H9 (cell line): ENCODE measurements at regions not wholly inside any gene's neighbourhood (a gene's known extent, or its start where the extent isn't known, plus 50 kb on each side); places are given as distances from the start of the nearest gene placed in this dataset.

Source experiments
- DNase-seq: peaks from one replicate; pipeline ENCODE4 v3.0.0-alpha.2; 2017
- H2AFZ ChIP-seq: one replicate; pipeline ENCODE4 v1.6.1; 2013; ENCODE audit warnings: mild to moderate bottlenecking, low read length, control low read depth, moderate library complexity
- H2AK5ac ChIP-seq: 2 replicates; pipeline ENCODE4 v1.6.1; 2013; ENCODE audit warnings: low read length, control low read depth, mixed read lengths; ENCODE audit not compliant: insufficient read length
- H2BK120ac ChIP-seq: one replicate; pipeline ENCODE4 v1.6.1; 2013; ENCODE audit warnings: low read depth, mild to moderate bottlenecking, low read length, control low read depth, inconsistent platforms; ENCODE audit not compliant: poor library complexity, severe bottlenecking
- H2BK12ac ChIP-seq: 2 replicates; pipeline ENCODE4 v1.6.1; 2013; ENCODE audit warnings: low read length, control low read depth, mixed read lengths, low read depth; ENCODE audit not compliant: insufficient read length
- H2BK15ac ChIP-seq: 2 replicates; pipeline ENCODE4 v1.6.1; 2013; ENCODE audit warnings: low read depth, low read length, control low read depth
- H2BK20ac ChIP-seq: one replicate; pipeline ENCODE4 v1.6.1; 2013; ENCODE audit warnings: low read depth, mild to moderate bottlenecking, low read length, control low read depth, inconsistent platforms; ENCODE audit not compliant: poor library complexity, severe bottlenecking
- H2BK5ac ChIP-seq: 2 replicates; pipeline ENCODE4 v1.6.1; 2013; ENCODE audit warnings: low read length, control low read depth, mixed read lengths; ENCODE audit not compliant: insufficient read length
- H3K14ac ChIP-seq: 2 replicates; pipeline ENCODE4 v1.6.1; 2013; ENCODE audit warnings: low read length, control low read depth; ENCODE audit not compliant: insufficient read depth
- H3K18ac ChIP-seq: 2 replicates; pipeline ENCODE4 v1.6.1; 2013; ENCODE audit warnings: low read depth, mild to moderate bottlenecking, mixed read lengths, low read length, control low read depth; ENCODE audit not compliant: insufficient read length
- H3K23ac ChIP-seq: 2 replicates; pipeline ENCODE4 v1.6.1; 2013; ENCODE audit warnings: low read length, control low read depth, mixed read lengths, low read depth; ENCODE audit not compliant: insufficient read length
- H3K23me2 ChIP-seq: 2 replicates; pipeline ENCODE4 v1.6.1; 2013; ENCODE audit warnings: low read depth, mild to moderate bottlenecking, mixed read lengths, low read length, control low read depth; ENCODE audit not compliant: insufficient read length, poor library complexity, severe bottlenecking
- H3K27ac ChIP-seq: 2 replicates; pipeline ENCODE4 v1.5.1; 2013; ENCODE audit warnings: low read length, control low read depth, mixed read lengths, low read depth; ENCODE audit not compliant: insufficient read length
- H3K27me3 ChIP-seq: 2 replicates; pipeline ENCODE4 v1.6.1; 2013; ENCODE audit warnings: low read length, control low read depth, inconsistent platforms; ENCODE audit not compliant: insufficient read depth
- H3K4ac ChIP-seq: 2 replicates; pipeline ENCODE4 v1.6.1; 2013; ENCODE audit warnings: low read depth, mild to moderate bottlenecking, control low read depth, inconsistent platforms, low read length, moderate library complexity
- H3K4me1 ChIP-seq: 2 replicates; pipeline ENCODE4 v1.6.1; 2013; ENCODE audit warnings: low read length, control low read depth, inconsistent platforms; ENCODE audit not compliant: insufficient read depth
- H3K4me2 ChIP-seq: 2 replicates; pipeline ENCODE4 v1.6.1; 2013; ENCODE audit warnings: low read length, control low read depth, mixed read lengths; ENCODE audit not compliant: insufficient read length, insufficient read depth
- H3K56ac ChIP-seq: 2 replicates; pipeline ENCODE4 v1.6.1; 2013; ENCODE audit warnings: low read depth, mild to moderate bottlenecking, mixed read lengths, low read length, control low read depth; ENCODE audit not compliant: insufficient read length
- H3K79me1 ChIP-seq: 2 replicates; pipeline ENCODE4 v1.6.1; 2013; ENCODE audit warnings: low read depth, mild to moderate bottlenecking, moderate library complexity, low read length, control low read depth, inconsistent platforms; ENCODE audit not compliant: insufficient read depth, poor library complexity, severe bottlenecking
- H3K79me2 ChIP-seq: 2 replicates; pipeline ENCODE4 v1.6.1; 2013; ENCODE audit warnings: low read length, control low read depth, inconsistent platforms; ENCODE audit not compliant: insufficient read depth
- H3K9ac ChIP-seq: 2 replicates; pipeline ENCODE4 v1.6.1; 2013; ENCODE audit warnings: low read length, control low read depth, mixed read lengths; ENCODE audit not compliant: insufficient read length; ENCODE audit errors: extremely low read depth
- H3K9me3 ChIP-seq: one replicate; pipeline ENCODE4 v1.6.1; 2013; ENCODE audit warnings: low read depth, low read length, inconsistent platforms; ENCODE audit not compliant: control insufficient read depth
- H3T11ph ChIP-seq: one replicate; pipeline ENCODE4 v1.6.1; 2013; ENCODE audit warnings: mild to moderate bottlenecking, low read length, control low read depth, inconsistent platforms
- H4K20me1 ChIP-seq: one replicate; pipeline ENCODE4 v1.6.1; 2013; ENCODE audit not compliant: control insufficient read depth, insufficient read length, insufficient read depth
- H4K5ac ChIP-seq: 2 replicates; pipeline ENCODE4 v1.6.1; 2013; ENCODE audit warnings: low read depth, mild to moderate bottlenecking, mixed read lengths, low read length, control low read depth; ENCODE audit not compliant: insufficient read length
- H4K8ac ChIP-seq: replicated peaks from 2 replicates; pipeline ENCODE4 v1.6.1; 2013; ENCODE audit warnings: low read length, control low read depth, mixed read lengths, low read depth; ENCODE audit not compliant: insufficient read length
- H4K91ac ChIP-seq: 2 replicates; pipeline ENCODE4 v1.6.1; 2013; ENCODE audit warnings: low read depth, mild to moderate bottlenecking, moderate library complexity, mixed read lengths, low read length, control low read depth; ENCODE audit not compliant: insufficient read length
- H3K27ac Mint-ChIP-seq, 3 experiments: 2 replicates in 2 of 3; 3 replicates in 1 of 3; pipeline ENCODE4 v1.8.0; 2020 to 2021; ENCODE audit warnings: mixed read lengths in 3 of 3, mild to moderate bottlenecking in 1 of 3, moderate library complexity in 1 of 3
- H3K27me3 Mint-ChIP-seq: 2 replicates; pipeline ENCODE4 v1.8.0; 2021; ENCODE audit warnings: low read depth, mild to moderate bottlenecking, moderate library complexity, mixed read lengths
- H3K36me3 Mint-ChIP-seq, 3 experiments: 2 replicates in 2 of 3; 3 replicates in 1 of 3; pipeline ENCODE4 v1.8.0; 2020 to 2021; ENCODE audit warnings: low read depth in 3 of 3, mixed read lengths in 3 of 3; ENCODE audit not compliant: insufficient read depth in 1 of 3
- H3K4me1 Mint-ChIP-seq, 2 experiments: 2 replicates each; pipeline ENCODE4 v1.8.0; 2020; ENCODE audit warnings: mixed read lengths in 2 of 2
- H3K4me3 Mint-ChIP-seq, 2 experiments: 2 replicates in 1 of 2; 3 replicates in 1 of 2; pipeline ENCODE4 v1.8.0; 2020 to 2021; ENCODE audit warnings: mild to moderate bottlenecking in 2 of 2, mixed read lengths in 2 of 2, moderate library complexity in 1 of 2
- H3K9me3 Mint-ChIP-seq, 2 experiments: 2 replicates in 1 of 2; 3 replicates in 1 of 2; pipeline ENCODE4 v1.8.0; 2020; ENCODE audit warnings: mild to moderate bottlenecking in 2 of 2, mixed read lengths in 2 of 2, moderate library complexity in 1 of 2
- whole genome bisulfite sequencing: extraction: QIAGEN DNeasy Blood & Tissue Kit; methylation state at CpG from one replicate; pipeline ENCODE4 v1.1.7; 2013; ENCODE audit warnings: missing lambda C conversion rate, low lambda C conversion rate, mixed read lengths; ENCODE audit not compliant: insufficient read length; ENCODE audit errors: extremely low coverage; 5-methylcytosine and 5-hydroxymethylcytosine counted together
- TF ChIP-seq, protein P1 (sequence below): fragments of 200-600 bp; sonication (generic); conservative IDR thresholded peaks from 3 replicates; pipeline ENCODE4 v1.8.0; 2021; ENCODE audit warnings: antibody characterized with exemption, mild to moderate bottlenecking

DNA sequence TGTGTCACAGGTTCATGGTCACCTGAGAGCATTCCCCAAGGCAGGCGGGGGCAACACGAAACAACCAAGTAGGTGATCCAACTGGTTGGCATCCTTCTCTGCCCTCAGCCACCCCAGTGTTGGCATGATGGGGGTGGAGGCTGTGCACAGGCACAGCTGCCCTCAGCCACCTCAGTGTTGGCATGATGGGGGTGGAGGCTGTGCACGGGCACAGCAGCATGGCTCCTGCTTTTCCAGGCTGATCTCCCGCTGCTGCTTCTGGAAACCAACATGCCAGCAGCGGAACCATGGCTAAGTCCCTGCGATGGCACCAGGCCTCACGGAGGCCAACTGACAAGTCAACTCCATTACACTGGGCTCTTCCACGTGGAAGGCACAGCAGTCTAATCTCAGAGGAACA lies 447.8 kb downstream of the PTPRU start:
- no peak overlapping the region for H3T11ph ChIP-seq
- TF ChIP-seq, protein P1, sequence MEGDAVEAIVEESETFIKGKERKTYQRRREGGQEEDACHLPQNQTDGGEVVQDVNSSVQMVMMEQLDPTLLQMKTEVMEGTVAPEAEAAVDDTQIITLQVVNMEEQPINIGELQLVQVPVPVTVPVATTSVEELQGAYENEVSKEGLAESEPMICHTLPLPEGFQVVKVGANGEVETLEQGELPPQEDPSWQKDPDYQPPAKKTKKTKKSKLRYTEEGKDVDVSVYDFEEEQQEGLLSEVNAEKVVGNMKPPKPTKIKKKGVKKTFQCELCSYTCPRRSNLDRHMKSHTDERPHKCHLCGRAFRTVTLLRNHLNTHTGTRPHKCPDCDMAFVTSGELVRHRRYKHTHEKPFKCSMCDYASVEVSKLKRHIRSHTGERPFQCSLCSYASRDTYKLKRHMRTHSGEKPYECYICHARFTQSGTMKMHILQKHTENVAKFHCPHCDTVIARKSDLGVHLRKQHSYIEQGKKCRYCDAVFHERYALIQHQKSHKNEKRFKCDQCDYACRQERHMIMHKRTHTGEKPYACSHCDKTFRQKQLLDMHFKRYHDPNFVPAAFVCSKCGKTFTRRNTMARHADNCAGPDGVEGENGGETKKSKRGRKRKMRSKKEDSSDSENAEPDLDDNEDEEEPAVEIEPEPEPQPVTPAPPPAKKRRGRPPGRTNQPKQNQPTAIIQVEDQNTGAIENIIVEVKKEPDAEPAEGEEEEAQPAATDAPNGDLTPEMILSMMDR: no peak
- H3K9ac ChIP-seq: no peak overlapping the region
- H3K23ac ChIP-seq: no peak overlapping the region
- H3K9me3 Mint-ChIP-seq: peaks cover 0 to 3% of the 10 kb centered on the region in 2 experiments; a peak in 3 of 5 replicates
- no peak overlapping the region for H3K4me3 Mint-ChIP-seq
- H3K14ac ChIP-seq: no peak overlapping the region
- no peak overlapping the region for H2AK5ac ChIP-seq
- H2BK5ac ChIP-seq: no peak overlapping the region
- H4K20me1 ChIP-seq: no peaks in the 10 kb centered on the region
- H4K5ac ChIP-seq: no peak overlapping the region
- H2BK15ac ChIP-seq: no peak overlapping the region
- H3K79me1 ChIP-seq: no peaks in the 10 kb centered on the region
- H3K27ac ChIP-seq: no peak overlapping the region
- no peak overlapping the region for H2BK120ac ChIP-seq
- H4K91ac ChIP-seq: no peak overlapping the region
- no peaks in the 10 kb centered on the region; the same call in none of the 2 replicates for H3K27me3 Mint-ChIP-seq
- no peak overlapping the region for H2BK12ac ChIP-seq
- H2AFZ ChIP-seq: no peak overlapping the region
- no peak overlapping the region for H3K4me2 ChIP-seq
- no peaks in the 10 kb centered on the region for H3K23me2 ChIP-seq
- no peaks in the 10 kb centered on the region for H3K79me2 ChIP-seq
- H3K4me1 Mint-ChIP-seq: peaks cover 27 to 56% of the 10 kb centered on the region in 2 experiments
- no peak overlapping the region for H3K56ac ChIP-seq
- no peak overlapping the region for H2BK20ac ChIP-seq
- no peak overlapping the region for H3K18ac ChIP-seq
- no peaks in the 10 kb centered on the region for H3K4me1 ChIP-seq
- no peak overlapping the region for H3K4ac ChIP-seq
- WGBS: no CpG with 5 or more reads among the region's 8 CpGs
- no peaks in the 10 kb centered on the region for H3K9me3 ChIP-seq
- H4K8ac ChIP-seq: no peak overlapping the region
- DNase-seq: peak; percentile 6
- no peaks in the 10 kb centered on the region; a peak in 1 of 7 replicates for H3K36me3 Mint-ChIP-seq
- H3K27me3 ChIP-seq: no peaks in the 10 kb centered on the region
- H3K27ac Mint-ChIP-seq: no peak overlapping the region
